Stimulated activated effector memory CD8-positive, alpha-beta T cell treated with anti-CD3 and anti-CD28 coated beads, Interleukin-12 subunit alpha, Interleukin-12 subunit beta, amount 100 ng/mL, for 72 hours (primary cell): ENCODE measurements at regions not wholly inside any gene's neighbourhood (a gene's known extent, or its start where the extent isn't known, plus 50 kb on each side); places are given as distances from the start of the nearest gene placed in this dataset.

Experiments used
- ATAC-seq: fragments of 150-1000 bp; cut with Tn5 transposase; 2 replicates; pipeline ENCODE4 v1.10.0; 2021
- DNase-seq, 2 donors: peaks; one replicate each; pipeline ENCODE4 v3.0.0; 2021 to 2022; ENCODE audit warnings: low spot score in 2 of 2
- H3K27ac Mint-ChIP-seq: one replicate; pipeline ENCODE4 v1.8.0; 2022; ENCODE audit warnings: mild to moderate bottlenecking, mixed read lengths
- H3K36me3 Mint-ChIP-seq: one replicate; pipeline ENCODE4 v1.8.0; 2022; ENCODE audit warnings: mild to moderate bottlenecking, mixed read lengths
- H3K4me1 Mint-ChIP-seq: one replicate; pipeline ENCODE4 v1.8.0; 2022; ENCODE audit warnings: mixed read lengths
- H3K4me3 Mint-ChIP-seq: one replicate; pipeline ENCODE4 v1.8.0; 2022; ENCODE audit warnings: mild to moderate bottlenecking, mixed read lengths
- H3K9me3 Mint-ChIP-seq: one replicate; pipeline ENCODE4 v1.8.0; 2022; ENCODE audit warnings: mixed read lengths

GRCh38 chr12:105756961-105757360 is 381.8 kb downstream of the NUAK1 start:
- Mint-ChIP-seq H3K27ac (no peak overlapping the region), H3K4me1 (no peaks in the 10 kb centered on the region), H3K4me3 (no peak overlapping the region), H3K36me3 (no peaks in the 10 kb centered on the region), H3K9me3 (no peaks in the 10 kb centered on the region)
- ATAC-seq, result no peak
- DNase-seq, result no peak

GRCh38 chr12:105759149-105759548 is 379.6 kb downstream of the NUAK1 start:
- no peak for ATAC-seq
- no peaks in the 10 kb centered on the region for H3K4me1 Mint-ChIP-seq
- no peak overlapping the region for H3K27ac Mint-ChIP-seq
- no peaks in the 10 kb centered on the region for H3K36me3 Mint-ChIP-seq
- H3K4me3 Mint-ChIP-seq, result no peak overlapping the region
- peaks cover 4% of the 10 kb centered on the region for H3K9me3 Mint-ChIP-seq
- DNase-seq, result no peak

GRCh38 chr12:105761075-105761474 is 377.7 kb downstream of the NUAK1 start:
- H3K4me3 Mint-ChIP-seq, result no peak overlapping the region
- no peak overlapping the region for H3K27ac Mint-ChIP-seq
- DNase-seq (no peak), ATAC-seq (no peak)
- no peaks in the 10 kb centered on the region for H3K4me1 Mint-ChIP-seq
- H3K9me3 Mint-ChIP-seq, result peaks cover 4% of the 10 kb centered on the region
- H3K36me3 Mint-ChIP-seq, result no peaks in the 10 kb centered on the region

- H3K4me3 Mint-ChIP-seq, result no peak overlapping the region
- peaks cover 4% of the 10 kb centered on the region for H3K9me3 Mint-ChIP-seq
- H3K4me1 Mint-ChIP-seq, result no peaks in the 10 kb centered on the region
- no peak overlapping the region for H3K27ac Mint-ChIP-seq
- DNase-seq, result no peak
- no peaks in the 10 kb centered on the region for H3K36me3 Mint-ChIP-seq
- no peak for ATAC-seq
Observed at GRCh38 chr12:105764216-105764835, 374.4 kb downstream of the NUAK1 start.

GRCh38 chr12:105765053-105766014 is 373.4 kb downstream of the NUAK1 start:
- Mint-ChIP-seq H3K36me3 (no peaks in the 10 kb centered on the region), H3K4me1 (no peaks in the 10 kb centered on the region), H3K27ac (no peak overlapping the region), H3K4me3 (no peak overlapping the region), H3K9me3 (peaks cover 4% of the 10 kb centered on the region)
- no peak for ATAC-seq
- no peak for DNase-seq

GRCh38 chr12:105766029-105766428 is 372.7 kb downstream of the NUAK1 start:
- Mint-ChIP-seq H3K4me1 (no peaks in the 10 kb centered on the region), H3K4me3 (no peak overlapping the region), H3K9me3 (peaks cover 4% of the 10 kb centered on the region), H3K27ac (no peak overlapping the region), H3K36me3 (no peaks in the 10 kb centered on the region)
- ATAC-seq, result no peak
- DNase-seq, result no peak

- no peak overlapping the region for H3K4me3 Mint-ChIP-seq
- H3K9me3 Mint-ChIP-seq, result no peaks in the 10 kb centered on the region
- no peaks in the 10 kb centered on the region for H3K36me3 Mint-ChIP-seq
- DNase-seq (no peak), ATAC-seq (no peak)
- no peaks in the 10 kb centered on the region for H3K4me1 Mint-ChIP-seq
- no peak overlapping the region for H3K27ac Mint-ChIP-seq
Observed at GRCh38 chr12:105769486-105769885, 369.3 kb downstream of the NUAK1 start.

- no peaks in the 10 kb centered on the region for H3K9me3 Mint-ChIP-seq
- ATAC-seq (no peak), DNase-seq (no peak)
- no peak overlapping the region for H3K4me3 Mint-ChIP-seq
- no peak overlapping the region for H3K27ac Mint-ChIP-seq
- H3K36me3 Mint-ChIP-seq, result no peaks in the 10 kb centered on the region
- H3K4me1 Mint-ChIP-seq, result no peaks in the 10 kb centered on the region
Observed at GRCh38 chr12:105773471-105773870, 365.3 kb downstream of the NUAK1 start.

GRCh38 chr12:105774037-105774436 is 364.7 kb downstream of the NUAK1 start:
- no peak for ATAC-seq
- H3K4me1 Mint-ChIP-seq, result no peaks in the 10 kb centered on the region
- H3K4me3 Mint-ChIP-seq, result no peak overlapping the region
- no peak overlapping the region for H3K27ac Mint-ChIP-seq
- no peaks in the 10 kb centered on the region for H3K36me3 Mint-ChIP-seq
- no peaks in the 10 kb centered on the region for H3K9me3 Mint-ChIP-seq
- no peak for DNase-seq

GRCh38 chr12:105775343-105775742 is 363.4 kb downstream of the NUAK1 start:
- H3K4me3 Mint-ChIP-seq, result no peak overlapping the region
- ATAC-seq, result no peak

GRCh38 chr12:105783983-105784947 is 354.5 kb downstream of the NUAK1 start:
- no peak overlapping the region for H3K4me3 Mint-ChIP-seq
- no peak overlapping the region for H3K27ac Mint-ChIP-seq
- ATAC-seq, result no peak
- H3K4me1 Mint-ChIP-seq, result no peaks in the 10 kb centered on the region
- no peaks in the 10 kb centered on the region for H3K9me3 Mint-ChIP-seq
- no peak for DNase-seq
- H3K36me3 Mint-ChIP-seq, result no peaks in the 10 kb centered on the region

More at GRCh38 chr12:105775343-105775742, 363.4 kb downstream of the NUAK1 start:
- Mint-ChIP-seq H3K27ac (no peak overlapping the region), H3K9me3 (no peaks in the 10 kb centered on the region), H3K4me1 (no peaks in the 10 kb centered on the region), H3K36me3 (no peaks in the 10 kb centered on the region)
- no peak for DNase-seq

- no peaks in the 10 kb centered on the region for H3K9me3 Mint-ChIP-seq
- no peaks in the 10 kb centered on the region for H3K36me3 Mint-ChIP-seq
- ATAC-seq, result no peak
- no peaks in the 10 kb centered on the region for H3K4me1 Mint-ChIP-seq
- no peak overlapping the region for H3K4me3 Mint-ChIP-seq
- no peak for DNase-seq
- H3K27ac Mint-ChIP-seq, result no peak overlapping the region
Observed at GRCh38 chr12:105793421-105793820, 345.3 kb downstream of the NUAK1 start.

GRCh38 chr12:105798256-105798845 is 340.4 kb downstream of the NUAK1 start:
- no peak overlapping the region for H3K27ac Mint-ChIP-seq
- no peaks in the 10 kb centered on the region for H3K9me3 Mint-ChIP-seq
- ATAC-seq (no peak), DNase-seq (no peak)
- H3K4me1 Mint-ChIP-seq, result no peaks in the 10 kb centered on the region
- H3K36me3 Mint-ChIP-seq, result no peaks in the 10 kb centered on the region
- no peak overlapping the region for H3K4me3 Mint-ChIP-seq

GRCh38 chr12:105799103-105799502 is 339.7 kb downstream of the NUAK1 start:
- H3K4me1 Mint-ChIP-seq, result no peaks in the 10 kb centered on the region
- DNase-seq (no peak), ATAC-seq (no peak)
- H3K4me3 Mint-ChIP-seq, result no peak overlapping the region
- no peak overlapping the region for H3K27ac Mint-ChIP-seq
- H3K36me3 Mint-ChIP-seq, result no peaks in the 10 kb centered on the region
- H3K9me3 Mint-ChIP-seq, result no peaks in the 10 kb centered on the region

- no peaks in the 10 kb centered on the region for H3K9me3 Mint-ChIP-seq
- ATAC-seq, result no peak
- H3K4me1 Mint-ChIP-seq, result no peaks in the 10 kb centered on the region
- no peak for DNase-seq
- H3K27ac Mint-ChIP-seq, result no peak overlapping the region
- no peaks in the 10 kb centered on the region for H3K36me3 Mint-ChIP-seq
- no peak overlapping the region for H3K4me3 Mint-ChIP-seq
Observed at GRCh38 chr12:105801351-105801750, 337.4 kb downstream of the NUAK1 start.
